B cell (primary cell): ENCODE measurements at regions not wholly inside any gene's neighbourhood (a gene's known extent, or its start where the extent isn't known, plus 50 kb on each side); places are given as distances from the start of the nearest gene placed in this dataset.

Source experiments
- CTCF ChIP-seq: fragments of 200-600 bp; IDR thresholded peaks from one replicate; pipeline ENCODE4 v1.8.0; 2022; ENCODE audit warnings: antibody characterized with exemption, mild to moderate bottlenecking
- EZH2 ChIP-seq: IDR thresholded peaks from 2 replicates; pipeline ENCODE4 v1.6.1; 2012; ENCODE audit warnings: borderline replicate concordance, low read depth, mild to moderate bottlenecking, moderate library complexity, low read length; ENCODE audit not compliant: insufficient read depth, poor library complexity, severe bottlenecking

GRCh38 chr1:88357729-88358128 is 326.3 kb upstream of the PKN2 start:
- TF ChIP-seq CTCF (no peak), EZH2 (no peak)
